Neural cell (in vitro differentiated cells): ENCODE measurements at regions not wholly inside any gene's neighbourhood (a gene's known extent, or its start where the extent isn't known, plus 50 kb on each side); places are given as distances from the start of the nearest gene placed in this dataset.

Experiments
- H2AFZ ChIP-seq: fragments of 200-600, 300-800 bp; sonication (generic), shearing (Covaris generic); 2 replicates; pipeline ENCODE4 v1.6.0; 2014; ENCODE audit warnings: low read depth, mild to moderate bottlenecking, antibody characterized with exemption, low read length, moderate library complexity
- H3F3A ChIP-seq: fragments of 200-600 bp; shearing (Covaris generic); 2 replicates; pipeline ENCODE4 v1.6.1; 2016; ENCODE audit warnings: mild to moderate bottlenecking, moderate library complexity, mixed read lengths, antibody characterized with exemption, low read length; ENCODE audit not compliant: insufficient read depth, poor library complexity, severe bottlenecking
- H3K27ac ChIP-seq: fragments of 200-600, 300-800 bp; sonication (generic), shearing (Covaris generic); 2 replicates; pipeline ENCODE4 v1.5.1; 2014; ENCODE audit warnings: mild to moderate bottlenecking, low read length, moderate library complexity
- H3K27me3 ChIP-seq: fragments of 300-800, 200-600 bp; sonication (generic), shearing (Covaris generic); 2 replicates; pipeline ENCODE4 v1.6.0; 2014; ENCODE audit warnings: mild to moderate bottlenecking, low read depth, low read length, moderate library complexity; ENCODE audit not compliant: insufficient read depth
- H3K36me3 ChIP-seq: fragments of 300-800, 200-600 bp; sonication (generic), shearing (Covaris generic); 2 replicates; pipeline ENCODE4 v1.5.1; 2014; ENCODE audit warnings: mild to moderate bottlenecking, antibody characterized with exemption, low read length, moderate library complexity; ENCODE audit not compliant: insufficient read depth
- H3K4me2 ChIP-seq: fragments of 300-800, 200-600 bp; sonication (generic), shearing (Covaris generic); 2 replicates; pipeline ENCODE4 v1.6.0; 2014; ENCODE audit warnings: mild to moderate bottlenecking, low read length
- H3K4me3 ChIP-seq: fragments of 300-800, 200-600 bp; sonication (generic), shearing (Covaris generic); 2 replicates; pipeline ENCODE4 v1.5.1; 2014; ENCODE audit warnings: mild to moderate bottlenecking, low read length, moderate library complexity
- H3K79me2 ChIP-seq: fragments of 200-600 bp; shearing (Covaris generic); replicated peaks from 2 replicates; pipeline ENCODE4 v1.6.0; 2014; ENCODE audit warnings: mild to moderate bottlenecking, low read length, moderate library complexity; ENCODE audit not compliant: insufficient read depth
- H3K9ac ChIP-seq: fragments of 300-800, 200-600 bp; sonication (generic), shearing (Covaris generic); 2 replicates; pipeline ENCODE4 v1.6.1; 2016; ENCODE audit warnings: mild to moderate bottlenecking, low read length, mixed read lengths
- H3K9me2 ChIP-seq: fragments of 200-600 bp; shearing (Covaris generic); 2 replicates; pipeline ENCODE4 v1.6.1; 2016; ENCODE audit warnings: mild to moderate bottlenecking, low read length, mixed read lengths; ENCODE audit not compliant: insufficient read depth
- H3K9me3 ChIP-seq: fragments of 200-600, 300-800 bp; sonication (generic), shearing (Covaris generic); 2 replicates; pipeline ENCODE4 v1.6.1; 2016; ENCODE audit warnings: mild to moderate bottlenecking, mixed run types, low read length, moderate library complexity, mixed read lengths
- H4K20me1 ChIP-seq: fragments of 200-600 bp; shearing (Covaris generic); 2 replicates; pipeline ENCODE4 v1.6.1; 2016; ENCODE audit warnings: mild to moderate bottlenecking, mixed run types; ENCODE audit not compliant: insufficient read depth
- CTCF ChIP-seq: fragments of 450-650 bp; IDR thresholded peaks from 2 replicates; pipeline ENCODE4 v1.5.1; 2014; ENCODE audit warnings: antibody characterized with exemption, mild to moderate bottlenecking, moderate library complexity; ENCODE audit not compliant: poor library complexity, severe bottlenecking
- EP300 ChIP-seq: fragments of 450-650 bp; conservative IDR thresholded peaks from 2 replicates; pipeline ENCODE4 v1.6.1; 2014; ENCODE audit warnings: antibody characterized with exemption, mild to moderate bottlenecking, moderate library complexity; ENCODE audit not compliant: poor library complexity, severe bottlenecking
- EZH2 ChIP-seq: fragments of 200-600, 300-800 bp; shearing (Covaris generic), sonication (generic); IDR thresholded peaks from 2 replicates; pipeline ENCODE4 v1.6.1; 2014; ENCODE audit warnings: antibody characterized with exemption, low read length, borderline replicate concordance, mild to moderate bottlenecking; ENCODE audit not compliant: insufficient read depth, poor library complexity, severe bottlenecking
- MXI1 ChIP-seq: fragments of 450-650 bp; conservative IDR thresholded peaks from 2 replicates; pipeline ENCODE4 v1.6.1; 2014; ENCODE audit warnings: antibody characterized with exemption, mild to moderate bottlenecking; ENCODE audit not compliant: poor library complexity, severe bottlenecking
- POLR2AphosphoS5 ChIP-seq: IDR thresholded peaks from 2 replicates; pipeline ENCODE4 v1.6.1; 2012
- RAD21 ChIP-seq: fragments of 450-650 bp; conservative IDR thresholded peaks from 2 replicates; pipeline ENCODE4 v1.6.1; 2014; ENCODE audit warnings: antibody characterized with exemption, mild to moderate bottlenecking, moderate library complexity
- REST ChIP-seq: IDR thresholded peaks from 2 replicates; pipeline ENCODE4 v1.6.1; 2012; ENCODE audit warnings: borderline replicate concordance
- SMC3 ChIP-seq: fragments of 450-650 bp; conservative IDR thresholded peaks from 2 replicates; pipeline ENCODE4 v1.6.1; 2014; ENCODE audit warnings: antibody characterized with exemption, mild to moderate bottlenecking, moderate library complexity; ENCODE audit not compliant: poor library complexity
- TAF1 ChIP-seq: IDR thresholded peaks from 2 replicates; pipeline ENCODE4 v1.6.1; 2012; ENCODE audit warnings: low read depth

GRCh38 chr2:160753331-160753654, 259.7 kb upstream of the RBMS1 start:
- H3K9me3 ChIP-seq, result peaks cover 4% of the 10 kb centered on the region
- TF ChIP-seq RAD21, result no peak
- TF ChIP-seq TAF1, result no peak
- no peak for TF ChIP-seq REST
- TF ChIP-seq CTCF, result no peak
- no peak for TF ChIP-seq EZH2
- TF ChIP-seq MXI1, result no peak
- TF ChIP-seq EP300, result no peak
- no peak for TF ChIP-seq SMC3
- TF ChIP-seq POLR2AphosphoS5, result no peak
- no peaks in the 10 kb centered on the region for H3K36me3 ChIP-seq
- H3K27ac ChIP-seq, result no peak overlapping the region
- H3K9me2 ChIP-seq, result no peaks in the 10 kb centered on the region
- no peak overlapping the region for H3K4me3 ChIP-seq
- H2AFZ ChIP-seq, result no peak overlapping the region
- H3K4me2 ChIP-seq, result no peak overlapping the region
- H3K9ac ChIP-seq, result no peak overlapping the region
- H4K20me1 ChIP-seq, result no peaks in the 10 kb centered on the region
- H3K79me2 ChIP-seq, result no peaks in the 10 kb centered on the region
- H3F3A ChIP-seq, result no peaks in the 10 kb centered on the region
- H3K27me3 ChIP-seq, result no peaks in the 10 kb centered on the region

- Histone ChIP-seq H3K4me2 (no peak overlapping the region), H3K27me3 (no peaks in the 10 kb centered on the region), H3K4me3 (no peak overlapping the region), H3F3A (no peaks in the 10 kb centered on the region), H2AFZ (no peak overlapping the region), H3K9me3 (peaks cover 4% of the 10 kb centered on the region), H3K27ac (no peak overlapping the region), H3K9me2 (no peaks in the 10 kb centered on the region), H3K9ac (no peak overlapping the region), H3K36me3 (no peaks in the 10 kb centered on the region), H4K20me1 (no peaks in the 10 kb centered on the region), H3K79me2 (no peaks in the 10 kb centered on the region)
- TF ChIP-seq RAD21, result no peak
- no peak for TF ChIP-seq POLR2AphosphoS5
- no peak for TF ChIP-seq REST
- TF ChIP-seq EP300, result no peak
- TF ChIP-seq EZH2, result no peak
Measured at GRCh38 chr2:160753960-160754359, 260.4 kb upstream of the RBMS1 start.
